ENCODE measurements at regions not wholly inside any gene's neighbourhood (a gene's known extent, or its start where the extent isn't known, plus 50 kb on each side); places are given as distances from the start of the nearest gene placed in this dataset.

GRCh38 chr3:94607778-94608177, 544.9 kb downstream of the NSUN3 start:
- Histone ChIP-seq H3K27me3 (ENCODE audit: insufficient read depth, insufficient read length) (no peaks in the 10 kb centered on the region), H3K9ac (ENCODE audit: insufficient read length, low read depth) (no peak overlapping the region), H3K4me3 (ENCODE audit: insufficient read length, low read depth) (no peak overlapping the region), H3K9me3 (ENCODE audit: insufficient read depth, low read length) (no peaks in the 10 kb centered on the region), H3K36me3 (ENCODE audit: insufficient read depth, insufficient read length, low read length) (no peaks in the 10 kb centered on the region), H3K4me1 (ENCODE audit: insufficient read depth, insufficient read length) (no peaks in the 10 kb centered on the region)
- TF ChIP-seq YY1 (IDR thresholded peaks at IDR 0.05; ENCODE audit: insufficient read depth, insufficient read length), result no peak
- no peak for TF ChIP-seq ZNF274 (IDR thresholded peaks at IDR 0.05; ENCODE audit: low read depth, low read length)
- no peak for TF ChIP-seq SUZ12 (IDR thresholded peaks at IDR 0.05; ENCODE audit: extremely low read depth, insufficient read depth, insufficient read length)
- DNase-seq (ENCODE audit: low read depth, low spot score), result no peak

- Histone ChIP-seq H3K4me3 (ENCODE audit: insufficient read length, low read depth) (no peak overlapping the region), H3K27me3 (ENCODE audit: insufficient read depth, insufficient read length) (no peaks in the 10 kb centered on the region), H3K9ac (ENCODE audit: insufficient read length, low read depth) (no peak overlapping the region), H3K9me3 (ENCODE audit: insufficient read depth, low read length) (no peaks in the 10 kb centered on the region), H3K4me1 (ENCODE audit: insufficient read depth, insufficient read length) (no peaks in the 10 kb centered on the region), H3K36me3 (ENCODE audit: insufficient read depth, insufficient read length, low read length) (no peaks in the 10 kb centered on the region)
- no peak for DNase-seq (ENCODE audit: low read depth, low spot score)
- TF ChIP-seq SUZ12 (IDR thresholded peaks at IDR 0.05; ENCODE audit: extremely low read depth, insufficient read depth, insufficient read length) (no peak), ZNF274 (IDR thresholded peaks at IDR 0.05; ENCODE audit: low read depth, low read length) (no peak), YY1 (IDR thresholded peaks at IDR 0.05; ENCODE audit: insufficient read depth, insufficient read length) (no peak)
These were observed 547.0 kb downstream of the NSUN3 start for GRCh38 chr3:94609908-94610307.

- Histone ChIP-seq H3K27me3 (ENCODE audit: insufficient read depth, insufficient read length) (no peaks in the 10 kb centered on the region), H3K4me1 (ENCODE audit: insufficient read depth, insufficient read length) (no peaks in the 10 kb centered on the region), H3K9me3 (ENCODE audit: insufficient read depth, low read length) (no peaks in the 10 kb centered on the region), H3K9ac (ENCODE audit: insufficient read length, low read depth) (no peak overlapping the region), H3K36me3 (ENCODE audit: insufficient read depth, insufficient read length, low read length) (no peaks in the 10 kb centered on the region), H3K4me3 (ENCODE audit: insufficient read length, low read depth) (no peak overlapping the region)
- no peak for DNase-seq (ENCODE audit: low read depth, low spot score)
- TF ChIP-seq ZNF274 (IDR thresholded peaks at IDR 0.05; ENCODE audit: low read depth, low read length), result no peak
- no peak for TF ChIP-seq SUZ12 (IDR thresholded peaks at IDR 0.05; ENCODE audit: extremely low read depth, insufficient read depth, insufficient read length)
- TF ChIP-seq YY1 (IDR thresholded peaks at IDR 0.05; ENCODE audit: insufficient read depth, insufficient read length), result no peak
These were observed 548.7 kb downstream of the NSUN3 start for GRCh38 chr3:94611596-94611995.

- Histone ChIP-seq H3K27me3 (ENCODE audit: insufficient read depth, insufficient read length) (no peaks in the 10 kb centered on the region), H3K4me1 (ENCODE audit: insufficient read depth, insufficient read length) (no peaks in the 10 kb centered on the region), H3K9me3 (ENCODE audit: insufficient read depth, low read length) (no peaks in the 10 kb centered on the region), H3K9ac (ENCODE audit: insufficient read length, low read depth) (no peak overlapping the region), H3K36me3 (ENCODE audit: insufficient read depth, insufficient read length, low read length) (no peaks in the 10 kb centered on the region), H3K4me3 (ENCODE audit: insufficient read length, low read depth) (no peak overlapping the region)
- TF ChIP-seq YY1 (IDR thresholded peaks at IDR 0.05; ENCODE audit: insufficient read depth, insufficient read length) (no peak), SUZ12 (IDR thresholded peaks at IDR 0.05; ENCODE audit: extremely low read depth, insufficient read depth, insufficient read length) (no peak), ZNF274 (IDR thresholded peaks at IDR 0.05; ENCODE audit: low read depth, low read length) (no peak)
- no peak for DNase-seq (ENCODE audit: low read depth, low spot score)
These were observed 549.8 kb downstream of the NSUN3 start for GRCh38 chr3:94612631-94613030.

- no peak overlapping the region for H3K9ac ChIP-seq (ENCODE audit: insufficient read length, low read depth)
- no peak overlapping the region for H3K4me3 ChIP-seq (ENCODE audit: insufficient read length, low read depth)
- TF ChIP-seq ZNF274 (IDR thresholded peaks at IDR 0.05; ENCODE audit: low read depth, low read length) (no peak), SUZ12 (IDR thresholded peaks at IDR 0.05; ENCODE audit: extremely low read depth, insufficient read depth, insufficient read length) (no peak), YY1 (IDR thresholded peaks at IDR 0.05; ENCODE audit: insufficient read depth, insufficient read length) (no peak)
- no peaks in the 10 kb centered on the region for H3K4me1 ChIP-seq (ENCODE audit: insufficient read depth, insufficient read length)
- no peaks in the 10 kb centered on the region for H3K9me3 ChIP-seq (ENCODE audit: insufficient read depth, low read length)
- no peaks in the 10 kb centered on the region for H3K27me3 ChIP-seq (ENCODE audit: insufficient read depth, insufficient read length)
- peak; percentile 22 for DNase-seq (ENCODE audit: low read depth, low spot score)
- H3K36me3 ChIP-seq (ENCODE audit: insufficient read depth, insufficient read length, low read length), result no peaks in the 10 kb centered on the region
These were observed 551.3 kb downstream of the NSUN3 start for GRCh38 chr3:94614192-94614591.

- DNase-seq (ENCODE audit: low read depth, low spot score), result no peak
- no peaks in the 10 kb centered on the region for H3K27me3 ChIP-seq (ENCODE audit: insufficient read depth, insufficient read length)
- no peaks in the 10 kb centered on the region for H3K36me3 ChIP-seq (ENCODE audit: insufficient read depth, insufficient read length, low read length)
- no peaks in the 10 kb centered on the region for H3K9me3 ChIP-seq (ENCODE audit: insufficient read depth, low read length)
- no peak for TF ChIP-seq ZNF274 (IDR thresholded peaks at IDR 0.05; ENCODE audit: low read depth, low read length)
- TF ChIP-seq SUZ12 (IDR thresholded peaks at IDR 0.05; ENCODE audit: extremely low read depth, insufficient read depth, insufficient read length), result no peak
- no peak for TF ChIP-seq YY1 (IDR thresholded peaks at IDR 0.05; ENCODE audit: insufficient read depth, insufficient read length)
- H3K4me1 ChIP-seq (ENCODE audit: insufficient read depth, insufficient read length), result no peaks in the 10 kb centered on the region
- no peak overlapping the region for H3K4me3 ChIP-seq (ENCODE audit: insufficient read length, low read depth)
- no peak overlapping the region for H3K9ac ChIP-seq (ENCODE audit: insufficient read length, low read depth)
These were observed 552.6 kb downstream of the NSUN3 start for GRCh38 chr3:94615275-94616065.

- Histone ChIP-seq H3K9me3 (ENCODE audit: insufficient read depth, low read length) (no peaks in the 10 kb centered on the region), H3K9ac (ENCODE audit: insufficient read length, low read depth) (no peak overlapping the region), H3K4me1 (ENCODE audit: insufficient read depth, insufficient read length) (no peaks in the 10 kb centered on the region), H3K36me3 (ENCODE audit: insufficient read depth, insufficient read length, low read length) (no peaks in the 10 kb centered on the region), H3K4me3 (ENCODE audit: insufficient read length, low read depth) (no peak overlapping the region), H3K27me3 (ENCODE audit: insufficient read depth, insufficient read length) (no peaks in the 10 kb centered on the region)
- DNase-seq (ENCODE audit: low read depth, low spot score), result no peak
- TF ChIP-seq YY1 (IDR thresholded peaks at IDR 0.05; ENCODE audit: insufficient read depth, insufficient read length), result no peak
- TF ChIP-seq SUZ12 (IDR thresholded peaks at IDR 0.05; ENCODE audit: extremely low read depth, insufficient read depth, insufficient read length), result no peak
- no peak for TF ChIP-seq ZNF274 (IDR thresholded peaks at IDR 0.05; ENCODE audit: low read depth, low read length)
These were observed 554.0 kb downstream of the NSUN3 start for GRCh38 chr3:94616833-94617232.
